Neural cell (in vitro differentiated cells): ENCODE measurements at regions not wholly inside any gene's neighbourhood (a gene's known extent, or its start where the extent isn't known, plus 50 kb on each side); places are given as distances from the start of the nearest gene placed in this dataset.

Experiments
- CTCF ChIP-seq: fragments of 450-650 bp; IDR thresholded peaks from 2 replicates; pipeline ENCODE4 v1.5.1; 2014; ENCODE audit warnings: antibody characterized with exemption, mild to moderate bottlenecking, moderate library complexity; ENCODE audit not compliant: poor library complexity, severe bottlenecking
- EP300 ChIP-seq: fragments of 450-650 bp; conservative IDR thresholded peaks from 2 replicates; pipeline ENCODE4 v1.6.1; 2014; ENCODE audit warnings: antibody characterized with exemption, mild to moderate bottlenecking, moderate library complexity; ENCODE audit not compliant: poor library complexity, severe bottlenecking
- EZH2 ChIP-seq: fragments of 200-600, 300-800 bp; shearing (Covaris generic), sonication (generic); IDR thresholded peaks from 2 replicates; pipeline ENCODE4 v1.6.1; 2014; ENCODE audit warnings: antibody characterized with exemption, low read length, borderline replicate concordance, mild to moderate bottlenecking; ENCODE audit not compliant: insufficient read depth, poor library complexity, severe bottlenecking
- MXI1 ChIP-seq: fragments of 450-650 bp; conservative IDR thresholded peaks from 2 replicates; pipeline ENCODE4 v1.6.1; 2014; ENCODE audit warnings: antibody characterized with exemption, mild to moderate bottlenecking; ENCODE audit not compliant: poor library complexity, severe bottlenecking
- POLR2AphosphoS5 ChIP-seq: IDR thresholded peaks from 2 replicates; pipeline ENCODE4 v1.6.1; 2012
- RAD21 ChIP-seq: fragments of 450-650 bp; conservative IDR thresholded peaks from 2 replicates; pipeline ENCODE4 v1.6.1; 2014; ENCODE audit warnings: antibody characterized with exemption, mild to moderate bottlenecking, moderate library complexity
- REST ChIP-seq: IDR thresholded peaks from 2 replicates; pipeline ENCODE4 v1.6.1; 2012; ENCODE audit warnings: borderline replicate concordance
- SMC3 ChIP-seq: fragments of 450-650 bp; conservative IDR thresholded peaks from 2 replicates; pipeline ENCODE4 v1.6.1; 2014; ENCODE audit warnings: antibody characterized with exemption, mild to moderate bottlenecking, moderate library complexity; ENCODE audit not compliant: poor library complexity
- TAF1 ChIP-seq: IDR thresholded peaks from 2 replicates; pipeline ENCODE4 v1.6.1; 2012; ENCODE audit warnings: low read depth

GRCh38 chr5:103744159-103744558, 181.6 kb upstream of the NUDT12 start:
- TF ChIP-seq POLR2AphosphoS5 (no peak), CTCF (no peak), SMC3 (no peak), RAD21 (no peak), EP300 (no peak), TAF1 (no peak), MXI1 (no peak), REST (no peak), EZH2 (no peak)
